Endothelial cell of umbilical vein (primary cell): ENCODE measurements at regions not wholly inside any gene's neighbourhood (a gene's known extent, or its start where the extent isn't known, plus 50 kb on each side); places are given as distances from the start of the nearest gene placed in this dataset.

Experiments
- POLR2A ChIP-seq: IDR thresholded peaks from 2 replicates; pipeline ENCODE4 v1.6.1; 2012; ENCODE audit warnings: low read depth, mild to moderate bottlenecking, control low read depth, low read length
- POLR2AphosphoS5 ChIP-seq: IDR thresholded peaks from 2 replicates; pipeline ENCODE4 v1.6.1; 2012; ENCODE audit warnings: low read depth, mild to moderate bottlenecking, control low read depth, low read length, moderate library complexity; ENCODE audit not compliant: insufficient read depth
- TF ChIP-seq, protein P1 (sequence below), 2 donors: IDR thresholded peaks; 1 replicate in 1 of 2; 2 replicates in 1 of 2; pipeline ENCODE4 v1.5.1; 2011; ENCODE audit warnings: low read length in 2 of 2, mild to moderate bottlenecking in 2 of 2, moderate library complexity in 2 of 2, control low read depth in 1 of 2, inconsistent platforms in 1 of 2, low read depth in 1 of 2; ENCODE audit not compliant: insufficient read depth in 1 of 2; ENCODE audit errors: extremely low read depth in 1 of 2

DNA sequence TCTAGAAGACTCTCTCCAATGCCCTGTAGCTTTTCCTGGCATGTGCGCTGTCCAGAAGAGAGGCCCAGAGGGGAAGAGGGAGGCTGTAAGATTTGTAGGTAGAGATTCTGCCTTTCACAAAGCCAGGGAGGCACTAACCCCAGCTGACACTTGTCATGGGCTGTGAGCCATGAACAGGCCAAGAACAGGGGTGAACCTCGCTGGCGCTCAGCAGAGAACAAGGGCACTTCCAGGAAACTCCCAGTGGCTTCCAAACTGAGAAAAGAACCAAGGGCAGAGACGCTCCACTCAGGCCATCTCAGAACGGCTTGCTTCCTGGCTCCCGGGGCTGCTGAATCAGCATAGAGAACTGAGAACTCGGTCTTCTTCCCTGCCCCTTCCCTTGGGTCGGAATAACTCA is 257.8 kb upstream of the ZNF32 start:
- TF ChIP-seq, protein P1, sequence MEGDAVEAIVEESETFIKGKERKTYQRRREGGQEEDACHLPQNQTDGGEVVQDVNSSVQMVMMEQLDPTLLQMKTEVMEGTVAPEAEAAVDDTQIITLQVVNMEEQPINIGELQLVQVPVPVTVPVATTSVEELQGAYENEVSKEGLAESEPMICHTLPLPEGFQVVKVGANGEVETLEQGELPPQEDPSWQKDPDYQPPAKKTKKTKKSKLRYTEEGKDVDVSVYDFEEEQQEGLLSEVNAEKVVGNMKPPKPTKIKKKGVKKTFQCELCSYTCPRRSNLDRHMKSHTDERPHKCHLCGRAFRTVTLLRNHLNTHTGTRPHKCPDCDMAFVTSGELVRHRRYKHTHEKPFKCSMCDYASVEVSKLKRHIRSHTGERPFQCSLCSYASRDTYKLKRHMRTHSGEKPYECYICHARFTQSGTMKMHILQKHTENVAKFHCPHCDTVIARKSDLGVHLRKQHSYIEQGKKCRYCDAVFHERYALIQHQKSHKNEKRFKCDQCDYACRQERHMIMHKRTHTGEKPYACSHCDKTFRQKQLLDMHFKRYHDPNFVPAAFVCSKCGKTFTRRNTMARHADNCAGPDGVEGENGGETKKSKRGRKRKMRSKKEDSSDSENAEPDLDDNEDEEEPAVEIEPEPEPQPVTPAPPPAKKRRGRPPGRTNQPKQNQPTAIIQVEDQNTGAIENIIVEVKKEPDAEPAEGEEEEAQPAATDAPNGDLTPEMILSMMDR (IDR thresholded peaks at IDR 0.05; ENCODE audit: extremely low read depth in 1 of 2, insufficient read depth in 1 of 2, low read depth in 1 of 2, low read length in 2 of 2) = no peak
- TF ChIP-seq POLR2AphosphoS5 (no peak), POLR2A (no peak)
